ENCODE measurements at regions not wholly inside any gene's neighbourhood (a gene's known extent, or its start where the extent isn't known, plus 50 kb on each side); places are given as distances from the start of the nearest gene placed in this dataset.

- no peak for TF ChIP-seq CTCF (IDR thresholded peaks at IDR 0.05)
- DNase-seq (ENCODE audit: low spot score), result no peak
- Histone ChIP-seq H3K27ac (no peak overlapping the region), H3K4me3 (no peak overlapping the region), H3K36me3 (no peaks in the 10 kb centered on the region), H3K9me3 (peaks cover 0 to 14% of the 10 kb centered on the region in 2 donors), H3K27me3 (no peaks in the 10 kb centered on the region), H3K4me1 (no peaks in the 10 kb centered on the region)
Observed at GRCh38 chr1:4393191-4393590, 261.2 kb upstream of the AJAP1 start.

GRCh38 chr1:4394366-4394765, 260.0 kb upstream of the AJAP1 start:
- Histone ChIP-seq H3K4me1 (no peaks in the 10 kb centered on the region), H3K27ac (no peak overlapping the region), H3K36me3 (no peaks in the 10 kb centered on the region), H3K9me3 (peaks cover 0 to 14% of the 10 kb centered on the region in 2 donors), H3K27me3 (no peaks in the 10 kb centered on the region), H3K4me3 (no peak overlapping the region)
- no peak for TF ChIP-seq CTCF (IDR thresholded peaks at IDR 0.05)
- no peak for DNase-seq (ENCODE audit: low spot score)

- DNase-seq (ENCODE audit: low spot score), result no peak
Observed at GRCh38 chr1:4395158-4395557, 259.3 kb upstream of the AJAP1 start.

GRCh38 chr1:4395676-4396075, 258.7 kb upstream of the AJAP1 start:
- DNase-seq (ENCODE audit: low spot score), result no peak
- Histone ChIP-seq H3K9me3 (peaks cover 0 to 14% of the 10 kb centered on the region in 2 donors), H3K36me3 (no peaks in the 10 kb centered on the region), H3K4me1 (no peaks in the 10 kb centered on the region), H3K27me3 (no peaks in the 10 kb centered on the region), H3K4me3 (no peak overlapping the region), H3K27ac (no peak overlapping the region)
- TF ChIP-seq CTCF (IDR thresholded peaks at IDR 0.05), result no peak

More at GRCh38 chr1:4395158-4395557, 259.3 kb upstream of the AJAP1 start:
- no peak overlapping the region for H3K27ac ChIP-seq
- H3K27me3 ChIP-seq, result no peaks in the 10 kb centered on the region
- TF ChIP-seq CTCF (IDR thresholded peaks at IDR 0.05), result no peak
- H3K4me3 ChIP-seq, result no peak overlapping the region
- no peaks in the 10 kb centered on the region for H3K4me1 ChIP-seq
- H3K9me3 ChIP-seq, result peaks cover 0 to 14% of the 10 kb centered on the region in 2 donors
- no peaks in the 10 kb centered on the region for H3K36me3 ChIP-seq

- TF ChIP-seq CTCF (IDR thresholded peaks at IDR 0.05), result no peak
- H3K27me3 ChIP-seq, result no peaks in the 10 kb centered on the region
- H3K4me1 ChIP-seq, result no peaks in the 10 kb centered on the region
- H3K9me3 ChIP-seq, result peaks cover 0 to 11% of the 10 kb centered on the region in 2 donors
- H3K4me3 ChIP-seq, result no peak overlapping the region
- H3K27ac ChIP-seq, result no peak overlapping the region
- no peak for DNase-seq (ENCODE audit: low spot score)
- no peaks in the 10 kb centered on the region for H3K36me3 ChIP-seq
Observed at GRCh38 chr1:4396551-4396950, 257.9 kb upstream of the AJAP1 start.

- no peaks in the 10 kb centered on the region for H3K27me3 ChIP-seq
- H3K27ac ChIP-seq, result no peak overlapping the region
- H3K9me3 ChIP-seq, result peaks cover 0 to 11% of the 10 kb centered on the region in 2 donors
- no peak overlapping the region for H3K4me3 ChIP-seq
- no peaks in the 10 kb centered on the region for H3K4me1 ChIP-seq
- TF ChIP-seq CTCF (IDR thresholded peaks at IDR 0.05), result no peak
- H3K36me3 ChIP-seq, result no peaks in the 10 kb centered on the region
- no peak for DNase-seq (ENCODE audit: low spot score)
Observed at GRCh38 chr1:4397196-4397595, 257.2 kb upstream of the AJAP1 start.
